SK-N-SH (cell line): ENCODE measurements at regions not wholly inside any gene's neighbourhood (a gene's known extent, or its start where the extent isn't known, plus 50 kb on each side); places are given as distances from the start of the nearest gene placed in this dataset.

Experiments used
- CTCF ChIA-PET: fragments of 300-600, 350-600 bp; formaldehyde crosslinking; extraction: SDS; loops from one replicate; lab custom pipeline; 2021; lab: Yijun Ruan, JAX
- POLR2A ChIA-PET: fragments of 350-600 bp; sonication (Branson Sonifier 250); formaldehyde crosslinking; extraction: SDS; loops from one replicate; lab custom pipeline; 2020; ENCODE audit warnings: antibody characterized with exemption, inconsistent platforms; lab: Yijun Ruan, JAX
- DNase-seq: peaks from one replicate; pipeline ENCODE4 v3.0.0; 2012
- H2AFZ ChIP-seq: fragments of 200-600 bp; sonication (generic); 2 replicates; pipeline ENCODE4 v1.8.1; 2016; ENCODE audit warnings: antibody characterized with exemption, mild to moderate bottlenecking, low read depth
- H3F3A ChIP-seq: fragments of 200-600 bp; sonication (generic); replicated peaks from 2 replicates; pipeline ENCODE3; 2016; ENCODE audit warnings: antibody characterized with exemption, mild to moderate bottlenecking; ENCODE audit not compliant: insufficient read depth
- H3K27ac ChIP-seq, 2 experiments: fragments of 200-500 bp in 1 of 2; fragments of 200-600 bp in 1 of 2; sonication (Bioruptor generic) in 1 of 2; sonication (generic), shearing (Covaris generic) in 1 of 2; 2 replicates each; pipeline versions ENCODE4 v1.5.1 to v1.6.1; 2014 to 2016; ENCODE audit warnings: low read depth in 2 of 2, inconsistent platforms in 1 of 2, low read length in 1 of 2, mild to moderate bottlenecking in 1 of 2, mixed read lengths in 1 of 2
- H3K27me3 ChIP-seq: fragments of 200-600 bp; sonication (generic), shearing (Covaris generic); 2 replicates; pipeline ENCODE4 v1.6.1; 2016; ENCODE audit warnings: mixed run types; ENCODE audit not compliant: insufficient read depth
- H3K36me3 ChIP-seq, 2 experiments: fragments of 200-500 bp in 1 of 2; fragments of 200-600 bp in 1 of 2; sonication (Bioruptor generic) in 1 of 2; sonication (generic) in 1 of 2; replicated peaks in 1 of 2; 2 replicates each; pipeline versions ENCODE3 to v1.5.1; 2014 to 2016; ENCODE audit warnings: low read length in 1 of 2, mild to moderate bottlenecking in 1 of 2; ENCODE audit not compliant: insufficient read depth in 2 of 2, control insufficient read depth in 1 of 2
- H3K4me1 ChIP-seq, 2 experiments: fragments of 200-500 bp in 1 of 2; fragments of 200-600 bp in 1 of 2; sonication (Bioruptor generic) in 1 of 2; sonication (generic), shearing (Covaris generic) in 1 of 2; 2 replicates each; pipeline versions ENCODE4 v1.5.1 to v1.6.1; 2014 to 2016; ENCODE audit warnings: low read depth in 1 of 2, low read length in 1 of 2, mixed run types in 1 of 2; ENCODE audit not compliant: insufficient read depth in 2 of 2, control insufficient read depth in 1 of 2
- H3K4me2 ChIP-seq: fragments of 200-600 bp; sonication (generic), shearing (Covaris generic); 2 replicates; pipeline ENCODE4 v1.6.1; 2017; ENCODE audit warnings: mixed run types
- H3K4me3 ChIP-seq, 2 experiments: fragments of 200-500 bp in 1 of 2; fragments of 200-600 bp in 1 of 2; sonication (Bioruptor generic) in 1 of 2; sonication (generic), shearing (Covaris generic) in 1 of 2; 2 replicates each; pipeline versions ENCODE4 v1.5.1 to v1.8.1; 2014 to 2016; ENCODE audit warnings: low read depth in 2 of 2, inconsistent platforms in 1 of 2, low read length in 1 of 2, mild to moderate bottlenecking in 1 of 2, mixed read lengths in 1 of 2, moderate library complexity in 1 of 2
- H3K79me2 ChIP-seq: fragments of 200-600 bp; sonication (generic); 2 replicates; pipeline ENCODE4 v1.8.1; 2017; ENCODE audit warnings: mild to moderate bottlenecking; ENCODE audit not compliant: insufficient read depth
- H3K9ac ChIP-seq: fragments of 200-600 bp; sonication (generic); 2 replicates; pipeline ENCODE4 v1.6.1; 2017; ENCODE audit warnings: mixed run types
- H3K9me2 ChIP-seq: fragments of 200-600 bp; sonication (generic); 2 replicates; pipeline ENCODE4 v1.6.1; 2017; ENCODE audit warnings: mixed run types
- H3K9me3 ChIP-seq: fragments of 200-600 bp; sonication (generic); 2 replicates; pipeline ENCODE4 v1.6.1; 2017; ENCODE audit warnings: mixed run types, mild to moderate bottlenecking, moderate library complexity
- H4K20me1 ChIP-seq: fragments of 200-600 bp; sonication (generic); 2 replicates; pipeline ENCODE4 v1.6.1; 2017; ENCODE audit warnings: mild to moderate bottlenecking, mixed run types; ENCODE audit not compliant: insufficient read depth
- CHD2 ChIP-seq: fragments of 150-350 bp; IDR thresholded peaks from 2 replicates; pipeline ENCODE4 v1.6.1; 2018; ENCODE audit warnings: low read length; ENCODE audit not compliant: partially characterized antibody
- EP300 ChIP-seq, 2 experiments: IDR thresholded peaks; 2 replicates each; pipeline versions ENCODE4 v1.4.0 to v1.6.1; 2012; ENCODE audit warnings: borderline replicate concordance in 1 of 2, low read depth in 1 of 2, low read length in 1 of 2
- EZH2phosphoT487 ChIP-seq: fragments of 200-600 bp; sonication (generic); IDR thresholded peaks from 2 replicates; pipeline ENCODE4 v1.6.1; 2017; ENCODE audit warnings: low read depth, mixed run types, mild to moderate bottlenecking, antibody characterized with exemption, moderate library complexity, borderline replicate concordance
- FOSL2 ChIP-seq: IDR thresholded peaks from 2 replicates; pipeline ENCODE4 v1.4.0; 2012; ENCODE audit warnings: low read depth, mild to moderate bottlenecking, moderate library complexity, borderline replicate concordance
- FOXJ3 ChIP-seq: sonication (generic); formaldehyde crosslinking; IDR thresholded peaks from 2 replicates; pipeline ENCODE4 v1.5.1; 2020; ENCODE audit warnings: mild to moderate bottlenecking, missing genetic modification reagents
- GABPA ChIP-seq: IDR thresholded peaks from 2 replicates; pipeline ENCODE4 v1.4.0; 2012; ENCODE audit warnings: low read depth, mild to moderate bottlenecking
- JUND ChIP-seq: IDR thresholded peaks from 2 replicates; pipeline ENCODE4 v1.4.0; 2012
- MEF2A ChIP-seq: IDR thresholded peaks from 2 replicates; pipeline ENCODE4 v1.4.0; 2012; ENCODE audit warnings: low read depth, borderline replicate concordance
- MXI1 ChIP-seq: IDR thresholded peaks from 2 replicates; pipeline ENCODE4 v1.6.1; 2012; ENCODE audit warnings: mild to moderate bottlenecking, low read depth, low read length, improper control_type of control experiment
- NFIC ChIP-seq: IDR thresholded peaks from 2 replicates; pipeline ENCODE4 v1.4.0; 2012; ENCODE audit warnings: borderline replicate concordance
- NRF1 ChIP-seq: IDR thresholded peaks from 2 replicates; pipeline ENCODE4 v1.6.1; 2012; ENCODE audit warnings: low read depth, mild to moderate bottlenecking, low read length
- POLR2AphosphoS5 ChIP-seq: IDR thresholded peaks from 2 replicates; pipeline ENCODE4 v1.6.1; 2012; ENCODE audit warnings: low read depth, low read length
- RAD21 ChIP-seq: IDR thresholded peaks from 2 replicates; pipeline ENCODE4 v1.6.1; 2012; ENCODE audit warnings: mild to moderate bottlenecking, low read length
- RCOR1 ChIP-seq: fragments of 150-350 bp; IDR thresholded peaks from 2 replicates; pipeline ENCODE4 v1.6.1; 2017; ENCODE audit warnings: antibody characterized with exemption, low read length
- RFX5 ChIP-seq: IDR thresholded peaks from 2 replicates; pipeline ENCODE4 v1.6.1; 2012; ENCODE audit warnings: mild to moderate bottlenecking, improper control_type of control experiment, low read length
- RXRA ChIP-seq: IDR thresholded peaks from 2 replicates; pipeline ENCODE4 v1.4.0; 2012; ENCODE audit warnings: low read depth, mild to moderate bottlenecking, borderline replicate concordance
- SIN3A ChIP-seq: IDR thresholded peaks from 2 replicates; pipeline ENCODE4 v1.6.1; 2012; ENCODE audit warnings: low read depth, mild to moderate bottlenecking, low read length, moderate library complexity, borderline replicate concordance
- SMC3 ChIP-seq: IDR thresholded peaks from 2 replicates; pipeline ENCODE4 v1.6.1; 2012; ENCODE audit warnings: low read depth, low read length, improper control_type of control experiment
- TAF1 ChIP-seq: IDR thresholded peaks from 2 replicates; pipeline ENCODE4 v1.6.1; 2012; ENCODE audit warnings: low read depth, mild to moderate bottlenecking, low read length, moderate library complexity, borderline replicate concordance
- TCF12 ChIP-seq: IDR thresholded peaks from 2 replicates; pipeline ENCODE4 v1.4.0; 2012
- WGBS: methylation state at CpG from one replicate; pipeline ENCODE4 v1.1.6; 2017; ENCODE audit warnings: low lambda C conversion rate; 5-methylcytosine and 5-hydroxymethylcytosine counted together
- TF ChIP-seq, protein P1 (sequence below): IDR thresholded peaks from 2 replicates; pipeline ENCODE4 v1.6.1; 2012; ENCODE audit warnings: mild to moderate bottlenecking, low read depth, low read length, moderate library complexity
- TF ChIP-seq, protein P2 (sequence below): IDR thresholded peaks from 2 replicates; pipeline ENCODE4 v1.4.0; 2012; ENCODE audit warnings: low read depth
- TF ChIP-seq, protein P3 (sequence below): fragments of 150-350 bp; IDR thresholded peaks from 2 replicates; pipeline ENCODE4 v1.6.1; 2016; ENCODE audit warnings: mild to moderate bottlenecking, low read depth, low read length
- TF ChIP-seq, protein P4 (sequence below): IDR thresholded peaks from 2 replicates; pipeline ENCODE4 v1.4.0; 2012; ENCODE audit warnings: low read depth, borderline replicate concordance
- TF ChIP-seq, protein P5 (sequence below): fragments of 150-350 bp; IDR thresholded peaks from 2 replicates; pipeline ENCODE4 v1.6.1; 2017; ENCODE audit warnings: antibody characterized with exemption, low read length, low read depth, borderline replicate concordance
- TF ChIP-seq, protein P6 (sequence below): fragments of 200-600 bp; sonication (generic); IDR thresholded peaks from 2 replicates; pipeline ENCODE4 v1.6.1; 2017; ENCODE audit warnings: antibody characterized with exemption, mild to moderate bottlenecking, moderate library complexity

DNA sequence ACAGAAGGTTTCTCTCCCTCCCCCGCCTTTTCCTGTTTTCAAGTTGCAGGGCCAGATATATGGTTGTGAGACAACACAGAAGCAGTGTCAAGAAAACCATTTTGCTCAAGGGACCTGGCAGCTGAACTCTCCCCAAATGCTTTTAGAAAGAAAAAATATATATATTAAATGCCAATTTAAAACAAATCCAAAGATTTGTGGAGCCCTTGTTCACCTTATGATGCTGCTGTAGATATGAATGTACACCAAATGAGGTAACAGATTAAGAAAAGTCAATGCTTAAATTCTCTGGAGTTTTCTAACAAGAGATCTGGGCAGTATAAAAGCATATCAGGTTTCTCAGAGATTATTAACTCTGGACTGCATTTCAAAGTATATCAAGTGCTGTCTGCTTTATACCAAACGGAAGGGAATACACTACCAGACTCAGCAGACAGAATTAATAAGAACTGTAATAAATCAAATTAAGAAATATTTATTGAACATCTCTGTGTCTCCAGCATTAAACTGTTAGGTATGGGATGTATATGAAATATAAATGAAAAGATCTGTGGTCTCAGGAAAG is 357.5 kb downstream of the HDGFL1 start:
- 63% methylated on average over 2 of the region's 2 CpGs for WGBS
- Histone ChIP-seq H3K9ac (no peak overlapping the region), H3K9me3 (no peaks in the 10 kb centered on the region), H3K4me1 (peaks cover 0 to 33% of the 10 kb centered on the region in 2 experiments; a peak in 2 of 4 replicates), H3K79me2 (no peaks in the 10 kb centered on the region), H3F3A (peaks cover 6% of the 10 kb centered on the region), H3K27me3 (no peaks in the 10 kb centered on the region), H4K20me1 (no peaks in the 10 kb centered on the region), H3K4me2 (no peak overlapping the region), H3K27ac (peak overlapping the region in 1 of 2 experiments; percentile 98; a peak in 2 of 4 replicates), H3K9me2 (no peaks in the 10 kb centered on the region), H2AFZ (no peak overlapping the region), H3K4me3 (no peak overlapping the region), H3K36me3 (no peaks in the 10 kb centered on the region)
- POLR2A ChIA-PET, result interaction anchor here (1.0 kb wide), 1 partner anchor 601 kb away, joined by 3 read pairs; no protein-coding TSS in a partner anchor
- CTCF ChIA-PET, result interaction anchor here (0.8 to 1.7 kb wide), 4 partner anchors 97 to 519 kb away, joined by 3 to 4 read pairs (median 3); no protein-coding TSS in a partner anchor
- DNase-seq, result peak; percentile 51
- TF ChIP-seq RAD21, result peak; percentile 40
- TF ChIP-seq SIN3A, result no peak
- TF ChIP-seq EZH2phosphoT487, result no peak
- TF ChIP-seq JUND, result no peak
- peak; percentile 53; the same call in 1 of the 2 replicates for TF ChIP-seq RCOR1
- TF ChIP-seq POLR2AphosphoS5, result no peak
- peak; percentile 47; the same call in 1 of the 2 replicates for TF ChIP-seq TCF12
- TF ChIP-seq SMC3, result no peak
- no peak for TF ChIP-seq FOSL2
- TF ChIP-seq MXI1, result no peak
- TF ChIP-seq, protein P1, sequence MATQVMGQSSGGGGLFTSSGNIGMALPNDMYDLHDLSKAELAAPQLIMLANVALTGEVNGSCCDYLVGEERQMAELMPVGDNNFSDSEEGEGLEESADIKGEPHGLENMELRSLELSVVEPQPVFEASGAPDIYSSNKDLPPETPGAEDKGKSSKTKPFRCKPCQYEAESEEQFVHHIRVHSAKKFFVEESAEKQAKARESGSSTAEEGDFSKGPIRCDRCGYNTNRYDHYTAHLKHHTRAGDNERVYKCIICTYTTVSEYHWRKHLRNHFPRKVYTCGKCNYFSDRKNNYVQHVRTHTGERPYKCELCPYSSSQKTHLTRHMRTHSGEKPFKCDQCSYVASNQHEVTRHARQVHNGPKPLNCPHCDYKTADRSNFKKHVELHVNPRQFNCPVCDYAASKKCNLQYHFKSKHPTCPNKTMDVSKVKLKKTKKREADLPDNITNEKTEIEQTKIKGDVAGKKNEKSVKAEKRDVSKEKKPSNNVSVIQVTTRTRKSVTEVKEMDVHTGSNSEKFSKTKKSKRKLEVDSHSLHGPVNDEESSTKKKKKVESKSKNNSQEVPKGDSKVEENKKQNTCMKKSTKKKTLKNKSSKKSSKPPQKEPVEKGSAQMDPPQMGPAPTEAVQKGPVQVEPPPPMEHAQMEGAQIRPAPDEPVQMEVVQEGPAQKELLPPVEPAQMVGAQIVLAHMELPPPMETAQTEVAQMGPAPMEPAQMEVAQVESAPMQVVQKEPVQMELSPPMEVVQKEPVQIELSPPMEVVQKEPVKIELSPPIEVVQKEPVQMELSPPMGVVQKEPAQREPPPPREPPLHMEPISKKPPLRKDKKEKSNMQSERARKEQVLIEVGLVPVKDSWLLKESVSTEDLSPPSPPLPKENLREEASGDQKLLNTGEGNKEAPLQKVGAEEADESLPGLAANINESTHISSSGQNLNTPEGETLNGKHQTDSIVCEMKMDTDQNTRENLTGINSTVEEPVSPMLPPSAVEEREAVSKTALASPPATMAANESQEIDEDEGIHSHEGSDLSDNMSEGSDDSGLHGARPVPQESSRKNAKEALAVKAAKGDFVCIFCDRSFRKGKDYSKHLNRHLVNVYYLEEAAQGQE, result no peak
- TF ChIP-seq FOXJ3 (CRISPR knock-in tag), result peak; percentile 61; the same call in 1 of the 2 replicates
- TF ChIP-seq, protein P2, sequence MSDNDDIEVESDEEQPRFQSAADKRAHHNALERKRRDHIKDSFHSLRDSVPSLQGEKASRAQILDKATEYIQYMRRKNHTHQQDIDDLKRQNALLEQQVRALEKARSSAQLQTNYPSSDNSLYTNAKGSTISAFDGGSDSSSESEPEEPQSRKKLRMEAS, result no peak
- TF ChIP-seq, protein P3, sequence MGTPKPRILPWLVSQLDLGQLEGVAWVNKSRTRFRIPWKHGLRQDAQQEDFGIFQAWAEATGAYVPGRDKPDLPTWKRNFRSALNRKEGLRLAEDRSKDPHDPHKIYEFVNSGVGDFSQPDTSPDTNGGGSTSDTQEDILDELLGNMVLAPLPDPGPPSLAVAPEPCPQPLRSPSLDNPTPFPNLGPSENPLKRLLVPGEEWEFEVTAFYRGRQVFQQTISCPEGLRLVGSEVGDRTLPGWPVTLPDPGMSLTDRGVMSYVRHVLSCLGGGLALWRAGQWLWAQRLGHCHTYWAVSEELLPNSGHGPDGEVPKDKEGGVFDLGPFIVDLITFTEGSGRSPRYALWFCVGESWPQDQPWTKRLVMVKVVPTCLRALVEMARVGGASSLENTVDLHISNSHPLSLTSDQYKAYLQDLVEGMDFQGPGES, result no peak
- TF ChIP-seq, protein P4, sequence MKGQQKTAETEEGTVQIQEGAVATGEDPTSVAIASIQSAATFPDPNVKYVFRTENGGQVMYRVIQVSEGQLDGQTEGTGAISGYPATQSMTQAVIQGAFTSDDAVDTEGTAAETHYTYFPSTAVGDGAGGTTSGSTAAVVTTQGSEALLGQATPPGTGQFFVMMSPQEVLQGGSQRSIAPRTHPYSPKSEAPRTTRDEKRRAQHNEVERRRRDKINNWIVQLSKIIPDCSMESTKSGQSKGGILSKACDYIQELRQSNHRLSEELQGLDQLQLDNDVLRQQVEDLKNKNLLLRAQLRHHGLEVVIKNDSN, result no peak
- no peak for TF ChIP-seq MEF2A
- TF ChIP-seq, protein P5, sequence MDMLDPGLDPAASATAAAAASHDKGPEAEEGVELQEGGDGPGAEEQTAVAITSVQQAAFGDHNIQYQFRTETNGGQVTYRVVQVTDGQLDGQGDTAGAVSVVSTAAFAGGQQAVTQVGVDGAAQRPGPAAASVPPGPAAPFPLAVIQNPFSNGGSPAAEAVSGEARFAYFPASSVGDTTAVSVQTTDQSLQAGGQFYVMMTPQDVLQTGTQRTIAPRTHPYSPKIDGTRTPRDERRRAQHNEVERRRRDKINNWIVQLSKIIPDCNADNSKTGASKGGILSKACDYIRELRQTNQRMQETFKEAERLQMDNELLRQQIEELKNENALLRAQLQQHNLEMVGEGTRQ, result no peak
- TF ChIP-seq TAF1, result no peak
- TF ChIP-seq NFIC, result no peak
- no peak for TF ChIP-seq NRF1
- TF ChIP-seq, protein P6, sequence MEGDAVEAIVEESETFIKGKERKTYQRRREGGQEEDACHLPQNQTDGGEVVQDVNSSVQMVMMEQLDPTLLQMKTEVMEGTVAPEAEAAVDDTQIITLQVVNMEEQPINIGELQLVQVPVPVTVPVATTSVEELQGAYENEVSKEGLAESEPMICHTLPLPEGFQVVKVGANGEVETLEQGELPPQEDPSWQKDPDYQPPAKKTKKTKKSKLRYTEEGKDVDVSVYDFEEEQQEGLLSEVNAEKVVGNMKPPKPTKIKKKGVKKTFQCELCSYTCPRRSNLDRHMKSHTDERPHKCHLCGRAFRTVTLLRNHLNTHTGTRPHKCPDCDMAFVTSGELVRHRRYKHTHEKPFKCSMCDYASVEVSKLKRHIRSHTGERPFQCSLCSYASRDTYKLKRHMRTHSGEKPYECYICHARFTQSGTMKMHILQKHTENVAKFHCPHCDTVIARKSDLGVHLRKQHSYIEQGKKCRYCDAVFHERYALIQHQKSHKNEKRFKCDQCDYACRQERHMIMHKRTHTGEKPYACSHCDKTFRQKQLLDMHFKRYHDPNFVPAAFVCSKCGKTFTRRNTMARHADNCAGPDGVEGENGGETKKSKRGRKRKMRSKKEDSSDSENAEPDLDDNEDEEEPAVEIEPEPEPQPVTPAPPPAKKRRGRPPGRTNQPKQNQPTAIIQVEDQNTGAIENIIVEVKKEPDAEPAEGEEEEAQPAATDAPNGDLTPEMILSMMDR, result no peak
- TF ChIP-seq GABPA, result no peak
- TF ChIP-seq EP300 (IDR thresholded peaks at IDR 0.05; ENCODE audit: borderline replicate concordance in 1 of 2, low read depth in 1 of 2, low read length in 1 of 2), result peak in 1 of 2 experiments; percentile 77; a peak in 2 of 4 replicates
- peak; percentile 62 for TF ChIP-seq CHD2
- TF ChIP-seq RXRA, result no peak
- TF ChIP-seq RFX5, result no peak
